Suppressor macrophage treated with lipopolysaccharide for 1 hour (primary cell): ENCODE measurements at regions not wholly inside any gene's neighbourhood (a gene's known extent, or its start where the extent isn't known, plus 50 kb on each side); places are given as distances from the start of the nearest gene placed in this dataset.
A peak's percentile ranks its signal among the peaks of the same experiment; 100 is the strongest.

Experiments
- DNase-seq, 3 donors: peaks; one replicate each; pipeline ENCODE4 v3.0.0-alpha.2; 2020 to 2022

GRCh38 chr6:51336185-51336584 lies 517.5 kb downstream of the TFAP2B start:
- DNase-seq, result no peak

GRCh38 chr6:51337277-51337676 lies 518.6 kb downstream of the TFAP2B start:
- no peak for DNase-seq

GRCh38 chr6:51339108-51339507 lies 520.4 kb downstream of the TFAP2B start:
- no peak for DNase-seq

- DNase-seq, result no peak
These were observed 521.1 kb downstream of the TFAP2B start for GRCh38 chr6:51339728-51340127.

- DNase-seq, result no peak
These were observed 523.7 kb downstream of the TFAP2B start for GRCh38 chr6:51342393-51342792.

- DNase-seq, result no peak
These were observed 531.2 kb downstream of the TFAP2B start for GRCh38 chr6:51349857-51350256.

GRCh38 chr6:51350308-51350904 lies 531.7 kb downstream of the TFAP2B start:
- DNase-seq, result peak; percentile 33 to 64 (median 54)

- no peak for DNase-seq
These were observed 533.9 kb downstream of the TFAP2B start for GRCh38 chr6:51352506-51353029.

GRCh38 chr6:51360287-51360686 lies 541.6 kb downstream of the TFAP2B start:
- DNase-seq, result no peak

- no peak for DNase-seq
These were observed 546.9 kb downstream of the TFAP2B start for GRCh38 chr6:51365566-51365965.

- no peak for DNase-seq
These were observed 550.8 kb downstream of the TFAP2B start for GRCh38 chr6:51369485-51369884.

- no peak for DNase-seq
These were observed 564.2 kb downstream of the TFAP2B start for GRCh38 chr6:51382847-51383246.

GRCh38 chr6:51384736-51385135 lies 566.1 kb downstream of the TFAP2B start:
- DNase-seq, result no peak

GRCh38 chr6:51386347-51386836 lies 567.7 kb downstream of the TFAP2B start:
- DNase-seq, result no peak

- no peak for DNase-seq
These were observed 569.2 kb downstream of the TFAP2B start for GRCh38 chr6:51387907-51388306.

- no peak for DNase-seq
These were observed 575.4 kb downstream of the TFAP2B start for GRCh38 chr6:51394061-51394460.

- no peak for DNase-seq
These were observed 577.9 kb downstream of the TFAP2B start for GRCh38 chr6:51396583-51396982.

GRCh38 chr6:51398064-51398705 lies 579.5 kb downstream of the TFAP2B start:
- DNase-seq, result no peak

GRCh38 chr6:51398793-51399192 lies 580.1 kb downstream of the TFAP2B start:
- no peak for DNase-seq

GRCh38 chr6:51410453-51410852 lies 591.8 kb downstream of the TFAP2B start:
- DNase-seq, result no peak

GRCh38 chr6:51411496-51412125 lies 592.9 kb downstream of the TFAP2B start:
- DNase-seq, result no peak

- DNase-seq, result no peak
These were observed 595.7 kb downstream of the TFAP2B start for GRCh38 chr6:51414361-51414760.

GRCh38 chr6:51415501-51415900 lies 596.8 kb downstream of the TFAP2B start:
- no peak for DNase-seq
